ENCODE measurements at regions not wholly inside any gene's neighbourhood (a gene's known extent, or its start where the extent isn't known, plus 50 kb on each side); places are given as distances from the start of the nearest gene placed in this dataset.

DNA sequence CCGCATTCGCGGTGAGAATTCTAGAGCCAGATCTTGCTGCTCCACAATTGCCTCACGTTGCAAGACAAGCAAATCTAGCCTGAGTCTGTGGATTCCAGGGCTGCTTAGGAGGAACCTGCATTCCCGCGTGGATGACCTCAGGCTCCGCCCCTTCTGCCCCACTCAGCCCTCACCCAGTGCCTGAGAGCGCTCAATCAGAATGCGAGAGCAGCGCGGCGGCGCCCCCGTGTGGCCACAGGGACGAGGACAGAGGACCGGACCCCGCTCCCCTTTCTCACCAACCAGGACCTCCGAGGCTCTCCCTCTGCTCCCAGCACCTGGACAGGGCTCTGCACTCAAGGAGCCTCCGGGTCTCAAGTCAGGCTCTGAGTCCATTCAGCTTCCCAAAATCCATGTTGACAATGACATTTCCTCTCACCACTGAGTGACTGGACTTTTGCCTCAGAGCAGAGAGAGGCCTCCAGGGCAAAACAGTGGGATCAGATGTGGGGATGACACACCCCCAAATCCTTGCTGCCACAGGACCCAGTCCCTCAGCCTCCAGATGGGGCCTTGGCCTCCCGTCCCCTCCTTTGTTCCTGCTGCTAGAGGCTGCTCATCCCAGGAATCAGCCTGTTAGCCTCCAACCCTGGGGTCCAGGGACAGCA lies 52.0 kb downstream of the RPP21 start:
- Histone ChIP-seq H3K36me3 (no peaks in the 10 kb centered on the region), H3K27ac (no peak overlapping the region), H3K4me1 (peaks cover 0 to 5% (median 4%) of the 10 kb centered on the region in 4 donors), H3K9me3 (no peaks in the 10 kb centered on the region), H3K4me3 (no peak overlapping the region), H3K27me3 (peaks cover 0 to 41% of the 10 kb centered on the region in 2 donors)
- intact Hi-C loops (cut with DNase I; ENCODE audit: low total_unique reads) = loop anchor here (10.0 kb wide), 1 partner anchor 182 kb away; the partner anchor contains the start of gene TRIM26
- DNase-seq = peak; percentile 69 to 79
- TF ChIP-seq, protein P1, sequence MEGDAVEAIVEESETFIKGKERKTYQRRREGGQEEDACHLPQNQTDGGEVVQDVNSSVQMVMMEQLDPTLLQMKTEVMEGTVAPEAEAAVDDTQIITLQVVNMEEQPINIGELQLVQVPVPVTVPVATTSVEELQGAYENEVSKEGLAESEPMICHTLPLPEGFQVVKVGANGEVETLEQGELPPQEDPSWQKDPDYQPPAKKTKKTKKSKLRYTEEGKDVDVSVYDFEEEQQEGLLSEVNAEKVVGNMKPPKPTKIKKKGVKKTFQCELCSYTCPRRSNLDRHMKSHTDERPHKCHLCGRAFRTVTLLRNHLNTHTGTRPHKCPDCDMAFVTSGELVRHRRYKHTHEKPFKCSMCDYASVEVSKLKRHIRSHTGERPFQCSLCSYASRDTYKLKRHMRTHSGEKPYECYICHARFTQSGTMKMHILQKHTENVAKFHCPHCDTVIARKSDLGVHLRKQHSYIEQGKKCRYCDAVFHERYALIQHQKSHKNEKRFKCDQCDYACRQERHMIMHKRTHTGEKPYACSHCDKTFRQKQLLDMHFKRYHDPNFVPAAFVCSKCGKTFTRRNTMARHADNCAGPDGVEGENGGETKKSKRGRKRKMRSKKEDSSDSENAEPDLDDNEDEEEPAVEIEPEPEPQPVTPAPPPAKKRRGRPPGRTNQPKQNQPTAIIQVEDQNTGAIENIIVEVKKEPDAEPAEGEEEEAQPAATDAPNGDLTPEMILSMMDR (IDR thresholded peaks at IDR 0.05) = peak; percentile 60 to 69

DNA sequence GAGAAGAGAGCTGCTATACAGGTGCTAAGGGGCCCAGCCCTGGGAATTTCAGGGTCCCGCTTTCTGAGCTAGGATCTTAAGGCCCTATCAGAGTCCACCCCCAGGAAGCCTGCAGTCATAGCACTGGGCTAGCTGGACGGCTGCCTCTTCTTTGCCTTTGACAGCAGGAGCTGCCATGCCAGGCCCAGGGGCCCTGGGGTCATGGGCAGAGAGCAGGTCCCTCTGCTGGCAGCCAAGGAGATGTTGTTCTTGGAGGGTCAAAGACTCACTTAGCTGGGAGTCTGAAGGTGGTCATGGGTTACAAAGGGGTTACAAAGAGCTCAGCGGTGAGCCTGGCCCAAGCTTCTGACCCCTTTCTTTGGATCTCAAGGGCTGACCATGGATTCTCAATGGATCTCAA lies 52.7 kb downstream of the RPP21 start:
- Histone ChIP-seq H3K9me3 (no peaks in the 10 kb centered on the region), H3K4me3 (no peak overlapping the region), H3K27me3 (peaks cover 0 to 34% of the 10 kb centered on the region in 2 donors), H3K27ac (no peak overlapping the region), H3K36me3 (no peaks in the 10 kb centered on the region), H3K4me1 (peaks cover 0 to 5% (median 4%) of the 10 kb centered on the region in 4 donors)
- intact Hi-C loops (cut with DNase I; ENCODE audit: low total_unique reads) = loop anchor here (10.0 kb wide), 1 partner anchor 183 kb away; the partner anchor contains the start of gene TRIM26
- TF ChIP-seq, protein P1 (IDR thresholded peaks at IDR 0.05) = no peak
- no peak for DNase-seq

DNA sequence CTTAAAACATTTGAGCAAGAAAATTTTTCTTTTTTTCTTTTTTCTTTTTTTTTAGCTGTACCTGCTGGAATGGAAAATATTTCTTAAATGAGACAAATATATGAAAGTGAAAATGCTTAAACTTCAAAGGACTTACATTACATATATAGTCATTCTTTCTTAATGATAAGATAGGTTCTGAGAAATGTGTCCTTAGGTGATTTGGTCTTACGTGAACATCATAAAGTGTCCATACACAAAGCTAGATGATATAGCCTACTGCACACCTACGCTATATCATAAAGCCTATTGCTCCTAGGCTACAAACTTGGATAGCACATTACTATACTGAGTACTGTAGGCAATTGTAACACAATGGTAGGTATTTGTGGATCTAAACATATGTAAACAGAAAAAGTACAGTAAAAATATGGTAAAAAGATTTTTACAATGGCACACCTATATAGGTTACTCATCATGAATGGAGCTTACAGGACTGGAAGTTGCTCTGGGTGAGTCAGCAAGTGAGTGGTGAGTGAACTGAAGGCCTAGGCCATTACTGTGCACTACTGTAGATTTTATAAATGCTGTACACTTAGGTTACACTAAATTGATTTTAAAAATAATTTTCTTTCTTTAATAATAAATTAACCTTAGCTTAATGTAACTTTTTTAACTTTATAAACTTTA lies 54.6 kb downstream of the RPP21 start:
- Histone ChIP-seq H3K4me3 (no peak overlapping the region), H3K27me3 (peaks cover 0 to 30% of the 10 kb centered on the region in 2 donors), H3K9me3 (no peaks in the 10 kb centered on the region), H3K27ac (no peak overlapping the region), H3K4me1 (peaks cover 0 to 5% (median 4%) of the 10 kb centered on the region in 4 donors), H3K36me3 (no peaks in the 10 kb centered on the region)
- TF ChIP-seq, protein P1 (IDR thresholded peaks at IDR 0.05) = no peak
- no peak for DNase-seq
- intact Hi-C loops (cut with DNase I; ENCODE audit: low total_unique reads) = loop anchor here (10.0 kb wide), 1 partner anchor 185 kb away; the partner anchor contains the start of gene TRIM26

GRCh38 chr6:30405934-30406333 lies 61.0 kb downstream of the RPP21 start:
- H3K27me3 ChIP-seq = peaks cover 0 to 27% of the 10 kb centered on the region in 2 donors
- H3K4me1 ChIP-seq = no peaks in the 10 kb centered on the region
- TF ChIP-seq, protein P1 (IDR thresholded peaks at IDR 0.05) = no peak
- no peaks in the 10 kb centered on the region for H3K36me3 ChIP-seq
- peaks cover 0 to 17% (median 5%) of the 10 kb centered on the region in 3 donors for H3K9me3 ChIP-seq
- no peak overlapping the region for H3K27ac ChIP-seq
- intact Hi-C loops (cut with DNase I; ENCODE audit: low total_unique reads) = no loop called here
- H3K4me3 ChIP-seq = no peak overlapping the region
- DNase-seq = no peak

- Histone ChIP-seq H3K27me3 (peaks cover 0 to 45% of the 10 kb centered on the region in 2 donors), H3K27ac (no peak overlapping the region)
Measured at GRCh38 chr6:30409184-30409583, 64.2 kb downstream of the RPP21 start.

More at GRCh38 chr6:30409184-30409583, 64.2 kb downstream of the RPP21 start:
- H3K4me3 ChIP-seq = no peak overlapping the region
- H3K36me3 ChIP-seq = no peaks in the 10 kb centered on the region
- peaks cover 0 to 17% (median 5%) of the 10 kb centered on the region in 3 donors for H3K9me3 ChIP-seq
- intact Hi-C loops (cut with DNase I; ENCODE audit: low total_unique reads) = no loop called here
- no peaks in the 10 kb centered on the region for H3K4me1 ChIP-seq
- TF ChIP-seq, protein P1 (IDR thresholded peaks at IDR 0.05) = no peak
- DNase-seq = no peak

Data from tibial artery (tissue), 4 donors.